Retinal pigment epithelial cell (primary cell): ENCODE measurements at regions not wholly inside any gene's neighbourhood (a gene's known extent, or its start where the extent isn't known, plus 50 kb on each side); places are given as distances from the start of the nearest gene placed in this dataset.

ENCODE experiments used
- DNase-seq: peaks from one replicate; pipeline ENCODE4 v3.0.0-alpha.2; 2010; ENCODE audit warnings: low read depth
- H3K4me3 ChIP-seq: 2 replicates; pipeline ENCODE4 v1.5.1; 2011; ENCODE audit warnings: mild to moderate bottlenecking, low read length, control low read depth, moderate library complexity
- TF ChIP-seq, protein P1 (sequence below): conservative IDR thresholded peaks from 2 replicates; pipeline ENCODE4 v1.5.1; 2011; ENCODE audit warnings: low read depth, low read length, control low read depth, inconsistent platforms

DNA sequence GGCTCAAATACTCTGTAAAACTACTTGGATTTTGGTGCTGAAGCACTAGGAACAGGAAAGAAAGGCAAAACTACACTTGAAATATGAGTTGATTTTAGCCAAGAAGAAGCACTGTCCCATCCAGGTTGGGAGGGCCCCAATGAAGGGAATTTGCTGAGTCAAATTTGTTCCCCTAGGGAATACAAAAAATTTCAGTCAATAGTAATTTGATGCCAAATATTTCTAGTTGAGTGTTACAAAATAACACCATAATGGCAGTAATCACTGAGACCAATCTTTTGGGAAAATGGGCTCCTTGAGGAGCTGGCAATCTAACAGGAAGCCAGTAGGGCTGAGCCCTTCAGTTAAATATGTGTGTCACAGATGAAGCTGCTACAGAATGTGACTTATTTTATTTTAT, 896.9 kb downstream of the DIPK2A start:
- H3K4me3 ChIP-seq: no peak overlapping the region
- DNase-seq: no peak
- TF ChIP-seq, protein P1, sequence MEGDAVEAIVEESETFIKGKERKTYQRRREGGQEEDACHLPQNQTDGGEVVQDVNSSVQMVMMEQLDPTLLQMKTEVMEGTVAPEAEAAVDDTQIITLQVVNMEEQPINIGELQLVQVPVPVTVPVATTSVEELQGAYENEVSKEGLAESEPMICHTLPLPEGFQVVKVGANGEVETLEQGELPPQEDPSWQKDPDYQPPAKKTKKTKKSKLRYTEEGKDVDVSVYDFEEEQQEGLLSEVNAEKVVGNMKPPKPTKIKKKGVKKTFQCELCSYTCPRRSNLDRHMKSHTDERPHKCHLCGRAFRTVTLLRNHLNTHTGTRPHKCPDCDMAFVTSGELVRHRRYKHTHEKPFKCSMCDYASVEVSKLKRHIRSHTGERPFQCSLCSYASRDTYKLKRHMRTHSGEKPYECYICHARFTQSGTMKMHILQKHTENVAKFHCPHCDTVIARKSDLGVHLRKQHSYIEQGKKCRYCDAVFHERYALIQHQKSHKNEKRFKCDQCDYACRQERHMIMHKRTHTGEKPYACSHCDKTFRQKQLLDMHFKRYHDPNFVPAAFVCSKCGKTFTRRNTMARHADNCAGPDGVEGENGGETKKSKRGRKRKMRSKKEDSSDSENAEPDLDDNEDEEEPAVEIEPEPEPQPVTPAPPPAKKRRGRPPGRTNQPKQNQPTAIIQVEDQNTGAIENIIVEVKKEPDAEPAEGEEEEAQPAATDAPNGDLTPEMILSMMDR: no peak

DNA sequence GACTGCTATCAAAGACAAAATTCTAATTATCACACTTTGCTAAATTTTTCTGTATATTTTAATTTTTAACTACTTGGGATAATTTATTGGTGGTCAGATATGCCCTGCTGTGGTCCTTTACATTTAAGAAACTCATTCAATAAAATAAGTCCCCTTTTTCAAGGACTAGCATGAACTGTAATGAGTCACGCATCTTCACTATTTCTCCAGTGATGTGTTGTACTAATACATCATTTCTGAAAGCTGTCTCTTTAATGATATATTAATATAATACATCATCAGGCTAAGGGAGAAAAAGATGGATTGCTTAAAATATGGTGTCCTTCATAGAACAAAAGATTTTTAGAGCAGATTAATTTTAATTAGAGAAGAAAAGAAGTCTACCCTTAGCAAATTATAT, 901.4 kb downstream of the DIPK2A start:
- H3K4me3 ChIP-seq: no peak overlapping the region
- TF ChIP-seq, protein P1: no peak
- no peak for DNase-seq

DNA sequence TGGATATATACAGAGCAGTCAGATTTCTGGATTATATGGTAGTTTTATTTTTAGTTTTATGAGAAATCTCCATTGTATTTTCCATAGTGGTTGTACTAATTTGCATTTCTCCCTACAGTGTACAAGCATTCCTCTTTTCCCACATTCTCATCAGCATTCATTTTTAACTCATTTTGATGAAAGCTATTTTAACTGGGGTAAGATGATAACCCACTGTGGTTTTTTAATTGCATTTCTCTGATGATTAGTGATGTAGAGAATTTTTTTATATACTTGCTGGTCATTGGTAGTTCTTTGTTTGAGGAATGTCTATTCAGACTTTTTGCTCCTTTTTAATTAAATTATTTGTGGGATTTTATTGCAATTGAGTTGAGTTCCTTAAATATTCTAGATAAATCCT, 903.6 kb downstream of the DIPK2A start:
- H3K4me3 ChIP-seq: no peak overlapping the region
- TF ChIP-seq, protein P1: no peak
- no peak for DNase-seq

DNA sequence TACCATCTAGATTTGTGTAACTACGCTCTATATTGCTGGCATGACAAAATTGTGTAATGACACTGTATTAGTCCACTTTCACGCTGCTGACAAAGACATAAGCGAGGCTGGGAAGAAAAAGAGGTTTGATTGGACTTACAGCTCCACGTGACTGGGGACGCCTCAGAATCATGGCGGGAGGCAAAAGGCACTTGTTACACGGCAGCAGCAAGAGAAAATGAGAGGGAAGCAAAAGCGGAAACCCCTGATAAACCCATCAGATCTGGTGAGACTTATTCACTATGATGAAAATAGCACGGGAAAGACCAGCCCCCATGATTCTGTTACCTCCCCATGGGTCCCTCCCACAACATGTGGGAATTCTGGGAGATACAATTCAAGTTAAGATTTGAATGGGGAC, 905.7 kb downstream of the DIPK2A start:
- TF ChIP-seq, protein P1: no peak
- no peak overlapping the region for H3K4me3 ChIP-seq
- no peak for DNase-seq

GRCh38 chr3:144879701-144880100, 908.1 kb downstream of the DIPK2A start:
- no peak overlapping the region for H3K4me3 ChIP-seq
- TF ChIP-seq, protein P1: no peak
- no peak for DNase-seq

DNA sequence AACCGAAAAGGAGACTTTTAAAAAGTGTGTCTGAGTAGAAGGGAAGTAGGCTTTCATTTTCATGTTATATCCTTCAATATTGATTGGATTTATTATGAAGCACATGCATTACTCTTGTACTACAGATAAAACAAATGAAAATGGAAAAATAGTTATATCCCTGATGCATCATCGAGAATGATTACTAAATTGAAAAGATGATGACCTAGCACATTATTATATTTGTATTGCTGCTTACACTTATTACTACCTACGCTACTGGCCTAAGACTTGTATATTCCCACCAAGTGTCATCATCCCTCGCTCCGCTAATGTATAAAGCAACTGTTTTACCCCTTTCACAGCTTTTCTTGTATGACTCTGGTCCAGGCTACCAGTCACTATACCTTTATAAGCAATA, 922.4 kb downstream of the DIPK2A start:
- TF ChIP-seq, protein P1: no peak
- H3K4me3 ChIP-seq: no peak overlapping the region
- DNase-seq: no peak

- H3K4me3 ChIP-seq: no peak overlapping the region
- TF ChIP-seq, protein P1: no peak
- no peak for DNase-seq
These were observed 923.0 kb downstream of the DIPK2A start for GRCh38 chr3:144894576-144894975.
